Omental fat pad (tissue), 3 donors: ENCODE measurements at regions not wholly inside any gene's neighbourhood (a gene's known extent, or its start where the extent isn't known, plus 50 kb on each side); places are given as distances from the start of the nearest gene placed in this dataset.

Experiments
- ATAC-seq: fragments of 150-250 bp; one replicate; pipeline ENCODE4 v1.9.1; 2016; ENCODE audit warnings: mild to moderate bottlenecking, moderate library complexity; ENCODE audit not compliant: low FRiP score
- DNase-seq: peaks from one replicate; pipeline ENCODE4 v3.0.0-alpha.2; 2019; ENCODE audit warnings: low spot score
- TF ChIP-seq, protein P1 (sequence below), 3 donors: fragments of 450-650 bp; IDR thresholded peaks; one replicate each; pipeline ENCODE4 v1.5.1; 2016 to 2017; ENCODE audit warnings: antibody characterized with exemption in 3 of 3, mild to moderate bottlenecking in 3 of 3, moderate library complexity in 2 of 3

DNA sequence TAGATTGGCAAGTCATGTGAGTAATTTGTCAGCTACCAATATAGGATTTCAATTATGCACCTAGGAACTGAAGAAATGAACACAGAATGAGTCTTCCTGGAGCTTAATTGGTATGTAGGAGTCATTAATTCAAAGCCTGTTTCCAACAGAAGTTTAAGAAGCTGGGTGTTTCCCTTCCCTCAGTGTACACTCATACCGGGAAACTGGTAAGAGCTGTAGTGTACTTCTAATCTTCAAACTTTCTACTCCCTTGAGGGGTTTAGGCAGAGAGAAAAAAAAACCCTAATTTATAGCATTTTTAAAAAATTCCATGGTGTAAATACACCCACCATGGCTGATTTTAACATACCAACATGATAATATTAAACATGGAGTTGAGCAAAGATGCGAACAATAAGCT lies 665.7 kb upstream of the SLITRK5 start:
- TF ChIP-seq, protein P1, sequence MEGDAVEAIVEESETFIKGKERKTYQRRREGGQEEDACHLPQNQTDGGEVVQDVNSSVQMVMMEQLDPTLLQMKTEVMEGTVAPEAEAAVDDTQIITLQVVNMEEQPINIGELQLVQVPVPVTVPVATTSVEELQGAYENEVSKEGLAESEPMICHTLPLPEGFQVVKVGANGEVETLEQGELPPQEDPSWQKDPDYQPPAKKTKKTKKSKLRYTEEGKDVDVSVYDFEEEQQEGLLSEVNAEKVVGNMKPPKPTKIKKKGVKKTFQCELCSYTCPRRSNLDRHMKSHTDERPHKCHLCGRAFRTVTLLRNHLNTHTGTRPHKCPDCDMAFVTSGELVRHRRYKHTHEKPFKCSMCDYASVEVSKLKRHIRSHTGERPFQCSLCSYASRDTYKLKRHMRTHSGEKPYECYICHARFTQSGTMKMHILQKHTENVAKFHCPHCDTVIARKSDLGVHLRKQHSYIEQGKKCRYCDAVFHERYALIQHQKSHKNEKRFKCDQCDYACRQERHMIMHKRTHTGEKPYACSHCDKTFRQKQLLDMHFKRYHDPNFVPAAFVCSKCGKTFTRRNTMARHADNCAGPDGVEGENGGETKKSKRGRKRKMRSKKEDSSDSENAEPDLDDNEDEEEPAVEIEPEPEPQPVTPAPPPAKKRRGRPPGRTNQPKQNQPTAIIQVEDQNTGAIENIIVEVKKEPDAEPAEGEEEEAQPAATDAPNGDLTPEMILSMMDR (IDR thresholded peaks at IDR 0.05) = no peak
- DNase-seq (no peak), ATAC-seq (no peak)

DNA sequence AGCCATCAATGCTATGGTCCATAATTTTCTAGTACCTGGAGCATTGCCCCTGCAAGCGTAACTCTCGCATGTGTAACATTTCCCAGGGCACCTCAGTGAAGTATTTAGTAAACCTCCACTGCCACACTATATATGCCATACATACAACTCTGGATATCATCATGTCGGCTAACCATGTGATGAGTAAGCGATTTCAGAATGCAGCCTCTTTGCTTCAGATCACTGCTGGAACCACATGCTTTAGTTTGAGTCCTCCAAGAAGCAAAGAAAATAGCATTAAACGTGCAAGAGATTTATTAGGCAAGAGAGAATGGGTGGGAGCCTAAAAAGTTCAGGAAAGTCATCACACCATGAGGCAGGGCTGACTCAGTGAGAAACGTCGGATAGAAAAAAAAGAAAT lies 635.6 kb upstream of the SLITRK5 start:
- DNase-seq (no peak), ATAC-seq (no peak)
- TF ChIP-seq, protein P1 (IDR thresholded peaks at IDR 0.05) = no peak

DNA sequence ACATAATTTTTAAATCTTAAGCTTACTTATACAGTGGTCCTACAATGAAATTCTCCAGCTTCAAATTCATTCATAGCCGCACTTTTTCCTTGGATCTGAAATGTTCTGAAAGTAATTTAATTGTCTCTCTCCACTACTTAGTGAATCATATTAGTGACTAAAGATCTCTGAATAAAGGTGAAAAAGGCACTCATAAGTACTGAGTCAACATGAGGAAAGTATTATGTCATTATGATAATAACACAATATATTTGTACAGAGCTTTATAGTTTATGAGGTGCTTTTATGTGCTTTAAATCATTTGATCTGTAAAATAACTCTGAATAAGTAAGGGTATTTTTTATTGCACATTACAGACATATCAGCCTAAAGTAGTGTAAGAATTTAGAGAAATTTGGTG lies 628.2 kb upstream of the SLITRK5 start:
- DNase-seq = no peak
- TF ChIP-seq, protein P1 (IDR thresholded peaks at IDR 0.05) = no peak
- no peak for ATAC-seq

DNA sequence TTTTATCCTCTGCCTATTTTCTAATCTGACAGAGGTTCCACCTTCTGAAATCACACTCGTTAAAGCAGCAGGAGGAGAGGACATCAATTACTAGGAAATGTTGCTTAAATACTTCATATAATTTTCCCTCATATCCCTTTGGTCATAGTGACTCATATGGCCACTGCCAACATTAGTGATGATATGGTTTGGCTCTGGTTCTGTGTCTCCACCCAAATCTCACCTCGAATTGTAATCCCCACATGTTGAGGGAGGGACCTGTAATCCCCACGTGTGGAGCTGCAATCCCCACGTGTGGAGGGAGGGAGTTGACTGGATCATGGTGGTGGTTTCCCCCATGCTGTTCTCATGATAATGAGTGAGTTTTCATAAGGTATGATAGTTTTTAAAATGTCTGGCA lies 618.4 kb upstream of the SLITRK5 start:
- DNase-seq = no peak
- no peak for ATAC-seq
- TF ChIP-seq, protein P1 (IDR thresholded peaks at IDR 0.05) = no peak

DNA sequence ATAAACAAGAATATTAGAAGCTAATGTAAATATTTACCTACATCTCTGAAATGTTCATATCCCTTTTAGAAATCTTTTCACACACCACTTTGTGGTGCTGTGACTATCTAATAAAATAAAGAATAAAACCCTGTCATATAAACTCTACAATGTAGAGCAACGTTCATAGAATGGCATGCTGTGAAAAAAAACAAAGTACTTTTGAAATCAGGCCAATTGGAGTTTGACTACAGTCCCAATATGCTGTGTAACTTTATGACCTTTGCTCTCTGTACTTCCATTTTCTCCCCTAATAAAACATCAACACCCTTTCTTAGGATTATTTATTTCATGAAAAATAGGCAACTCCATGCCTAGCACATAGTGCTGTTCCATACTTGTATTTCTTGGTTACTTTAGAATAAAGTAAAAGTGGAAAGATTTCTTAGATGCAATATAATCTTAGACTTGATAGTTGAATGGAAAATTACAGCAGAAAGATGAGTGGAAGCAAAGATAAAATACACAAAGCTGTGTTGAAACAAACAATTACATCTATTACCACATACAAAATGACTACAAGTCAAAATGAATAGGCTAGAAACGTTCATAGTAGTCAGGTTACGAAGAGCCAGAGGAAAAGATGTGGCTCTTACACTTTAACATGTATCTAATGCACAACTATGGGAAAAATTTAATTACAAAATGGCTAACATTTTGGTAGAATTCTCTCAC lies 613.2 kb upstream of the SLITRK5 start:
- TF ChIP-seq, protein P1 (IDR thresholded peaks at IDR 0.05) = no peak
- no peak for ATAC-seq
- no peak for DNase-seq

DNA sequence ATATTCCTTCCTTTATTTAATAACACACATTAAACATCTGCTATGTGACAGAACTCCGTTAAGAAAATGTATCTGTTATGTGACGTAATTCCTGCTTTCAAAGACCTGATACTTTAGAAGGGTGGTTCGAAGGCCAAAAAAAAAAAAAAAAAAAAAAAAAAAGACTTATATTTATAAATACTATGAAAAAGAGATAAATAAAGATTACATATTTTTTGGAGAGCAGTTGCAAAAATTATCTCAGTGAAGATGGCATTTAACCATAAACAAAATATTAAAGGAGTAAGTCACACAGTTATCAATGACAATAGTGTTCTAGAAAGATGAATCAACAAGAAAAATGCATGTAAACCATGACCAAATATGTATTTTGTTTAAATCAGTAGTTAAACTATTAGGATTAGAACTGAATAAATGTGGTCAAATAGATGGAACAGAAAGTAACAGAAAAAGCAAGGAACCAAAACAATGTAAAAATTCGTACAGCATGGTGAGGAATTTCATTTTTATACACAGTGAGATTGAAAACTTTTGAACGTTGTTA lies 612.3 kb upstream of the SLITRK5 start:
- DNase-seq (no peak), ATAC-seq (no peak)
- TF ChIP-seq, protein P1 (IDR thresholded peaks at IDR 0.05) = no peak
